Ascending aorta (tissue), 2 donors: ENCODE measurements at regions not wholly inside any gene's neighbourhood (a gene's known extent, or its start where the extent isn't known, plus 50 kb on each side); places are given as distances from the start of the nearest gene placed in this dataset.

Experiments
- DNase-seq, 2 donors: peaks; one replicate each; pipeline ENCODE4 v3.0.0-alpha.2; 2019; ENCODE audit warnings: low spot score in 2 of 2
- H3K27ac ChIP-seq, 2 donors: fragments of 200-600 bp; sonication (generic); one replicate each; pipeline ENCODE4 v1.5.1; 2016 to 2017; ENCODE audit warnings: mild to moderate bottlenecking in 1 of 2
- H3K27me3 ChIP-seq: fragments of 200-600 bp; sonication (generic); one replicate; pipeline ENCODE4 v1.5.1; 2017
- H3K36me3 ChIP-seq, 2 donors: fragments of 200-600 bp; sonication (generic); one replicate each; pipeline ENCODE4 v1.5.1; 2016
- H3K4me1 ChIP-seq, 2 donors: fragments of 200-600 bp; sonication (generic); one replicate each; pipeline ENCODE4 v1.5.1; 2016 to 2017; ENCODE audit warnings: mild to moderate bottlenecking in 1 of 2
- H3K4me3 ChIP-seq, 2 donors: fragments of 200-600 bp; sonication (generic); one replicate each; pipeline ENCODE4 v1.5.1; 2016 to 2017; ENCODE audit warnings: mild to moderate bottlenecking in 1 of 2
- H3K9me3 ChIP-seq, 2 donors: fragments of 200-600 bp; sonication (generic); one replicate each; pipeline ENCODE4 v1.5.1; 2016
- intact Hi-C: fragments of 100-400 bp; cut with DNase I; formaldehyde crosslinking; loops from one replicate; pipeline ENCODE4 v1.15.1; 2023
- TF ChIP-seq, protein P1 (sequence below), 3 experiments: fragments of 200-600 bp in 2 of 3; fragments of 450-650 bp in 1 of 3; sonication (generic) in 2 of 3; IDR thresholded peaks; one replicate each; pipeline ENCODE4 v1.5.1; 2016 to 2019; ENCODE audit warnings: antibody characterized with exemption in 3 of 3, mild to moderate bottlenecking in 1 of 3, moderate library complexity in 1 of 3

DNA sequence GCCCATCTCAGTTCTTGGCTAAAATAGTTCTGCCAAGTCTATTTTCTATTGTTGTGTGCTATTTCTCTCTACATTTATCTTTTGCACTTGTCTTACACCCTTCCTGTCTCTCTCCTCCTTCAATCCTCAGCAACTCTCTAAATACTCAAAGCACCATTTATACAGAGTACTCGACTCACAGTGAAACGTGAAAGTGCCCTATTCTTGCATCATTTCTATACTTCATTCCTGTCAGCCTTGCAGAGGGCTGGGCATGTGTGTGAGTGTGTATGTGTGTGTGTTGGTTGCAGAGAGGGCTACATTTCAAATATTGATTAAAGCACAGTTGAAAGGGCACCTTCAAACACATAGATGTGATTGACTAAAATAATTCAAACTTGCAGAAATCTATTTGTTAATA, 373.2 kb upstream of the MANEA start:
- TF ChIP-seq, protein P1, sequence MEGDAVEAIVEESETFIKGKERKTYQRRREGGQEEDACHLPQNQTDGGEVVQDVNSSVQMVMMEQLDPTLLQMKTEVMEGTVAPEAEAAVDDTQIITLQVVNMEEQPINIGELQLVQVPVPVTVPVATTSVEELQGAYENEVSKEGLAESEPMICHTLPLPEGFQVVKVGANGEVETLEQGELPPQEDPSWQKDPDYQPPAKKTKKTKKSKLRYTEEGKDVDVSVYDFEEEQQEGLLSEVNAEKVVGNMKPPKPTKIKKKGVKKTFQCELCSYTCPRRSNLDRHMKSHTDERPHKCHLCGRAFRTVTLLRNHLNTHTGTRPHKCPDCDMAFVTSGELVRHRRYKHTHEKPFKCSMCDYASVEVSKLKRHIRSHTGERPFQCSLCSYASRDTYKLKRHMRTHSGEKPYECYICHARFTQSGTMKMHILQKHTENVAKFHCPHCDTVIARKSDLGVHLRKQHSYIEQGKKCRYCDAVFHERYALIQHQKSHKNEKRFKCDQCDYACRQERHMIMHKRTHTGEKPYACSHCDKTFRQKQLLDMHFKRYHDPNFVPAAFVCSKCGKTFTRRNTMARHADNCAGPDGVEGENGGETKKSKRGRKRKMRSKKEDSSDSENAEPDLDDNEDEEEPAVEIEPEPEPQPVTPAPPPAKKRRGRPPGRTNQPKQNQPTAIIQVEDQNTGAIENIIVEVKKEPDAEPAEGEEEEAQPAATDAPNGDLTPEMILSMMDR (IDR thresholded peaks at IDR 0.05), result no peak

DNA sequence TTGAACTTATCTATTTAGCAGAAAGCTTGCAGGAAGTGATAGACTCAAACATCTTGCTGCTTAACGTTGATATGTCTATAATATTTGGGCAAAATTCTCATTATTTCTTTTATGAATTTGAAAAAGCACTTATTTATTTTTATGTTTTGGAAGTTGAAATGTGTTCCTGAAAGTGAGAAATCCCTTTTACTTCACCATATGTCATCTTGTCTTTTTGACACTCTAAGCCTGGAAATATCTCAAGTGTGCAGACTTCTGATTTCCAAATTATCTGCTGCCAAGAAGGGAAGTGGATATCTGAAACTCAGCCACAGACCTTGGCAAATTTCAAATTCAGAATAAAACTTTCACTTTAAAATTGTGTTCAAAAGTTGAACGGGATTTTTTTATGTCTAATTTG, 368.7 kb upstream of the MANEA start:
- no peak overlapping the region for H3K27ac ChIP-seq
- no peaks in the 10 kb centered on the region for H3K4me1 ChIP-seq
- no peaks in the 10 kb centered on the region for H3K27me3 ChIP-seq
- no peaks in the 10 kb centered on the region for H3K9me3 ChIP-seq
- H3K36me3 ChIP-seq, result no peaks in the 10 kb centered on the region
- TF ChIP-seq, protein P1 (IDR thresholded peaks at IDR 0.05), result no peak
- no peak for DNase-seq
- intact Hi-C loops, result no loop called here
- H3K4me3 ChIP-seq, result no peak overlapping the region

More for the DNA sequence above, 373.2 kb upstream of the MANEA start:
- no peaks in the 10 kb centered on the region for H3K9me3 ChIP-seq
- no peak for DNase-seq
- no peak overlapping the region for H3K4me3 ChIP-seq
- H3K27ac ChIP-seq, result no peak overlapping the region
- H3K36me3 ChIP-seq, result no peaks in the 10 kb centered on the region
- intact Hi-C loops, result no loop called here
- no peaks in the 10 kb centered on the region for H3K27me3 ChIP-seq
- no peaks in the 10 kb centered on the region for H3K4me1 ChIP-seq

DNA sequence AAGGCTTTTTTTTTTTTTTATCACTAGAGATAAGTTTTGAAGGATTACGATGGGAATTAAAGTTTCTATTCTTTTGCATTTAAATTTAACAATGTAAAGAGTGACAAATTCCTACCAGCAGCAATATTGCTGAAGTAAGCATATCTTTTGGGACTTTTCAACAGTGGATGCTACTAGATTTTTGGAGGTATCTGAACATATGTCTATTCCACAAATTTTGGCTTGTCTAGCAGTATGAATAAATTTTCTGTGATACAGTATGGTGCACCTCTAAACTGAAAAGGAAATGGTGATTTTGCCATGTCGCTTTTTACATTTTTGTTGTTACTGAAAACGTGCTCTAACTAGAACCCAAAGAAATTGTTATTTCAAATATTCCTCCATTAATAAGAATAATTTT, 368.3 kb upstream of the MANEA start:
- intact Hi-C loops, result no loop called here
- TF ChIP-seq, protein P1 (IDR thresholded peaks at IDR 0.05), result no peak
- Histone ChIP-seq H3K4me1 (no peaks in the 10 kb centered on the region), H3K9me3 (no peaks in the 10 kb centered on the region), H3K27ac (no peak overlapping the region), H3K27me3 (no peaks in the 10 kb centered on the region), H3K4me3 (no peak overlapping the region), H3K36me3 (no peaks in the 10 kb centered on the region)
- DNase-seq, result no peak

DNA sequence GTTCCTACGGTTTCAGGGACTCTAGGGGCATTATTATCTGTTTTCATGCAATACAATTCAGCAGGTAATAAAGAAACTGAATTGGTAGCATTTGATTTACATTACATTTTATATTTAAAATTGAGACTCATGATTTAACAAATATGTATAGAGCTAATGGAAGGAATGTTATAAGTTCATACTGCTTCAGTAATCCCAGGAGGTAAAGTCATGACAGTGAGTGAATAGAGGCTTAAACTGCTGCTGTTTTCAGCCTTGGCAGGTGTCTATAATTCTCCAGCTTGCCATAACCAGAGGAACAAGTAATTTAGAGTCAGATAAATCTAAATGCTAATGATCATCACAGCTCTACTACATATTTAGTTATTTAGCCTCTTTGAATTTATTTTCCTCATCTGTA, 360.8 kb upstream of the MANEA start:
- intact Hi-C loops, result no loop called here
- Histone ChIP-seq H3K36me3 (no peaks in the 10 kb centered on the region), H3K27ac (no peak overlapping the region), H3K4me1 (no peaks in the 10 kb centered on the region), H3K4me3 (no peak overlapping the region), H3K27me3 (no peaks in the 10 kb centered on the region), H3K9me3 (no peaks in the 10 kb centered on the region)
- DNase-seq, result no peak
- TF ChIP-seq, protein P1 (IDR thresholded peaks at IDR 0.05), result no peak

DNA sequence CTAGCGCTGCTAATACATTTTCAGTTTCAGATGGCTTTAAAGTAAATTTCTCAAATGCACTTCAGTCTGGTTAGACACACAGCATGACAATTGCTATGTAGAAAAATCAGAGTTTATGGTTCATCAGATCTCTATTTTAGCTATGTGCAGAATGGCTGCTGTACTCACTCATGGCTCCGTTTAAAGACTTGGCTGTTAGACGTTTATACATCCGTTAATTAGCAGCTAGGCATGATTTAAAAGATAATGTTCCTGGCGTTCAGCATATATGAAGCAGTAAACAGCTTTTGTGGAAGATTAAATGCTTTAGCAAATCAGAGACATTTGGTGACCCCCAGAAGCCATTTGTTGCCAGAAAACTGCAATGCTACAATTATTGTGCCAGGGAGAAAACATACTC, 350.0 kb upstream of the MANEA start:
- Histone ChIP-seq H3K4me1 (no peaks in the 10 kb centered on the region), H3K4me3 (no peak overlapping the region), H3K27me3 (no peaks in the 10 kb centered on the region), H3K36me3 (no peaks in the 10 kb centered on the region), H3K27ac (no peak overlapping the region), H3K9me3 (no peaks in the 10 kb centered on the region)
- no peak for DNase-seq
- TF ChIP-seq, protein P1 (IDR thresholded peaks at IDR 0.05), result no peak
- intact Hi-C loops, result no loop called here

DNA sequence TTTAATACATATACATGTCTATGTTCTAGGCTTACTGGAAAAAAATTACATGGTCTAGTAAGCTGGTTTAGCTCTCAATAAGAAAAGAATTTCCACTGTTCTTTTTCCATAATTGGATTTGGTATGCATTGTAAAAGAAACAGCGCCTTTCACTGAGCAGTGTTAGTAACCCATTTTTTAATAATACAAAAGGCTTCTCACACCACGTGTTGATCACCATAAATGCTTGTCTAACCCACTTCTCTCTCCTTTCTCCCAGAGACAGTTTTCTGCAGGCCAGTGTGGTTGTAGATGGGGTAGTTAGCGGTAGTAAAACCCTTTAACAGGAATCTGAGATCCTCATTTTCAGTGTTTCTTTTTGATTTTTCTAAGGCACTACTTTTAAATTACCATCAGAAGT, 348.7 kb upstream of the MANEA start:
- Histone ChIP-seq H3K36me3 (no peaks in the 10 kb centered on the region), H3K9me3 (no peaks in the 10 kb centered on the region), H3K27ac (no peak overlapping the region), H3K4me1 (no peaks in the 10 kb centered on the region), H3K4me3 (no peak overlapping the region), H3K27me3 (no peaks in the 10 kb centered on the region)
- TF ChIP-seq, protein P1 (IDR thresholded peaks at IDR 0.05), result no peak
- DNase-seq, result no peak
- intact Hi-C loops, result no loop called here
